Mucosa of rectum (tissue), 2 donors: ENCODE measurements at regions not wholly inside any gene's neighbourhood (a gene's known extent, or its start where the extent isn't known, plus 50 kb on each side); places are given as distances from the start of the nearest gene placed in this dataset.

Source experiments
- H3K27ac ChIP-seq, 2 donors: one replicate each; pipeline ENCODE4 v1.7.0; 2013; ENCODE audit warnings: inconsistent platforms in 2 of 2, low read depth in 2 of 2, low read length in 2 of 2
- H3K27me3 ChIP-seq, 2 donors: one replicate each; pipeline ENCODE4 v1.7.0; 2013; ENCODE audit warnings: low read length in 2 of 2; ENCODE audit not compliant: control insufficient read depth in 2 of 2, insufficient read depth in 2 of 2
- H3K36me3 ChIP-seq, 2 donors: one replicate each; pipeline ENCODE4 v1.7.0; 2013; ENCODE audit warnings: low read length in 2 of 2; ENCODE audit not compliant: control insufficient read depth in 2 of 2, insufficient read depth in 2 of 2
- H3K4me1 ChIP-seq, 2 donors: one replicate each; pipeline ENCODE4 v1.7.0; 2013; ENCODE audit warnings: low read length in 2 of 2, mild to moderate bottlenecking in 1 of 2; ENCODE audit not compliant: control insufficient read depth in 2 of 2, insufficient read depth in 2 of 2
- H3K4me3 ChIP-seq, 2 donors: one replicate each; pipeline ENCODE4 v1.7.0; 2013; ENCODE audit warnings: low read length in 2 of 2
- H3K9ac ChIP-seq, 2 donors: one replicate each; pipeline ENCODE4 v1.7.0; 2013; ENCODE audit warnings: low read length in 2 of 2, low read depth in 1 of 2, mild to moderate bottlenecking in 1 of 2
- H3K9me3 ChIP-seq, 2 donors: one replicate each; pipeline ENCODE4 v1.7.0; 2013; ENCODE audit warnings: low read length in 2 of 2; ENCODE audit not compliant: control insufficient read depth in 2 of 2
- donor health status: healthy.
- donor health status: Normal muscosa, but diverticular disease.

DNA sequence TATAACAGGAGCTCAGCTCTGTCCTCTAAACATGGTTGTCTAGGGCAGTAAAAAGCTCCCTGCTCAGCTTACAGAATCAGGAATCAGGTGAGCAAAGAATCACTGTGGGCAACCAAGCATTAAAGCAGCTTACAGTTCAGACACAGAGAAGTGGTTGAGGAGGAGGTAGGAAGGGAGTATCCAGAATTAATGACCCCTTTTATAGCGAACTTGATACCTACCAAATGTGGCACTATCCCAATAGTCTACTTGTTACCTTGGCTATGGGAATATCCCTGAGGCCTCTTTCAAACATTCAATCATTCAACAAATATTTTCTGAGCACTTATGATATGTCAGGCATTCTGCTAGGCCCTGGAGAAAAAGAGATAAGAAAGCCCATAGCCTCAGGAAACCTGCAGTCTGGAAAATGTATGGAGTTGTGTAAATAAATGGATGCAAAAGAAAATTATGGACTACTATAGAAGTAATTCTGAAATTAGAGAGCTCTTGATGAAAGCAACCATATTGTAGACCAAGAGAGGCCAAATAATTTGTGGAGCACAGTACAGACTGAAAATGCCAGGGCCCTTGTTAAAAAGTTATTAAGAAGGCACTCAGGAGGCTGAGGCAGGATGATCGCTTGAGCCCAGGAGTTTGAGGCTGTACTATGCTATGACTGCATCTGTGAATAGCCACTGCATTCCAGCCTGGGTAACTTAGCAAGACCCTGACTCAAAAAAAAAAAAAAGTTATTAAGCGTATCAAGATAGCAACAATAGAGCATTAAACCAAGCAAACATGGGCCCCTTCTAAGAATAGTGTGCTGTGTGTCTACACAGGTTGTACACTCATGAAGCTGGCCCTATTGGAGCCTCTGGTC is 134.0 kb upstream of the CPSF6 start:
- Histone ChIP-seq H3K9me3 (no peaks in the 10 kb centered on the region), H3K9ac (no peak overlapping the region), H3K27me3 (no peaks in the 10 kb centered on the region), H3K4me3 (no peak overlapping the region), H3K27ac (no peak overlapping the region), H3K36me3 (no peaks in the 10 kb centered on the region), H3K4me1 (peaks cover 0 to 5% of the 10 kb centered on the region in 2 donors)

DNA sequence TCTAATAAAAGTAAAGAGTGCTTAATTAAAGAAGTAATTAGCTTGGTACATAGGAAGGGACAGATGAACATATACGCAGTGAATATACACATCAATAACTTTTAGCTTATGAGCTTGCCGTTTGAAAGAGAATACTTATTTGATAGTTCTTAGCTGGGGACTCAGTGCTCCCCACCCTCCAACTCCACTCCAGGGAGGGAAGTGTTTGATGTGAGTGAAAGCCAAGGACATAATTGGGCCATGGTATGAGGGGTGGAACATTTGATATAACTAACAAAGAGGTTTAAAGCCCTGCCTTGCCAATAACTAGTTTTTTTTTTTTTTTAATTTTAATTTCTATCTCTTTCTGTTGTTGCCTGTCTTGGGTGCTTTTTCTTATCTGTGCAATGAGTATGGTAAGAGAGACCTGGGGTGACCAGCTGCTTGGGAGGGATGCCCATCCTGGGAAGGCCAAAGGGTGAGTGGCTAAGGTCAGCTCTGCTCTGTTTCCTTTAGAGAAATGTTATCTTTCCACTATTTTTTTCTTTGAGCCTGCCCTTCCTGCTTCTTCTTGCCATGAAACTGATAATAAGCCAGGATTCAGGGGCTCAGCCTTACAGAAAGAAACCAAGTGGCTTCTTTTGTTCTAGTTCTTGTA is 132.8 kb upstream of the CPSF6 start:
- H3K4me3 ChIP-seq: no peak overlapping the region
- no peaks in the 10 kb centered on the region for H3K27me3 ChIP-seq
- H3K9me3 ChIP-seq: no peaks in the 10 kb centered on the region
- H3K4me1 ChIP-seq: peaks cover 0 to 5% of the 10 kb centered on the region in 2 donors
- no peaks in the 10 kb centered on the region for H3K36me3 ChIP-seq
- H3K9ac ChIP-seq: no peak overlapping the region
- H3K27ac ChIP-seq: no peak overlapping the region

DNA sequence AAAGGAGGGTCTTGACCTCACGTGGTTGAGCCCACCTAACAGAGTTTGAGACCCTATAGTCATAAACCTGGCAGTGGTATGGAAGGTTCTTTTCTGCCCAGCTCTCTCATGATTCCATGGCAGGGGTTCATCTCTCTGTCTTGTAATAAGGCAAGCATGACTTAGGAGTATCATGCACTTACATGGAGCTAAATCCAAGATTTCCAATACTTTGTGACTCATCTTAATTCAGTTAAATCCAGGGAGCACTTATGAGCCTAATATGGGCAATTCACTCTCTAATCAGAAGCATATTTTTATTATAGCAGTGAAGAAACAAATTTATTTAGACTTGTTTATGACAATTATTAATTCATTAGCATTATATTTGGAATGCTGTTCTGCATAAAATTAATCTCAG is 131.8 kb upstream of the CPSF6 start:
- no peak overlapping the region for H3K9ac ChIP-seq
- H3K4me1 ChIP-seq: peaks cover 0 to 2% of the 10 kb centered on the region in 2 donors
- H3K4me3 ChIP-seq: no peak overlapping the region
- no peaks in the 10 kb centered on the region for H3K27me3 ChIP-seq
- no peaks in the 10 kb centered on the region for H3K36me3 ChIP-seq
- no peak overlapping the region for H3K27ac ChIP-seq
- H3K9me3 ChIP-seq: no peaks in the 10 kb centered on the region

DNA sequence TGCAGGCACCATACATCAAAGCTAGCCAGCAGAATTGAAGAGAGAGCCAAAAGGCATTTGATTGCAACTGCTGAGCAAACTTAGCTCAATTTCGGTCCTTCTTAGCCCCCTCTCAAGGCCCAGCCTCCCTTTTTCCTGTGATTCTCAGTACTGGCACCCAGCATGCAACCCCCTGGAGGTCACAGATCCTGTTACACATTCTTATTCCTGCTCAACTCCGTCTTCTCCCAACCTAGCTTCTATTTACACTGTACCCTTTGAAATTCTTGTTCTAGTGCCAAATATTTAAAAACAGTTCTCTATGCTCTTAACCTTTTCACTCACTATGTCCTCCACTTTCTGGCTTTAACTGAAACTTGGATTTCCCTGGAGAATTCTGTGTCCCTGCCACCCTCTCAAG is 131.3 kb upstream of the CPSF6 start:
- Histone ChIP-seq H3K9me3 (no peaks in the 10 kb centered on the region), H3K36me3 (no peaks in the 10 kb centered on the region), H3K9ac (no peak overlapping the region), H3K4me1 (peaks cover 0 to 2% of the 10 kb centered on the region in 2 donors), H3K27ac (no peak overlapping the region), H3K4me3 (no peak overlapping the region), H3K27me3 (no peaks in the 10 kb centered on the region)

DNA sequence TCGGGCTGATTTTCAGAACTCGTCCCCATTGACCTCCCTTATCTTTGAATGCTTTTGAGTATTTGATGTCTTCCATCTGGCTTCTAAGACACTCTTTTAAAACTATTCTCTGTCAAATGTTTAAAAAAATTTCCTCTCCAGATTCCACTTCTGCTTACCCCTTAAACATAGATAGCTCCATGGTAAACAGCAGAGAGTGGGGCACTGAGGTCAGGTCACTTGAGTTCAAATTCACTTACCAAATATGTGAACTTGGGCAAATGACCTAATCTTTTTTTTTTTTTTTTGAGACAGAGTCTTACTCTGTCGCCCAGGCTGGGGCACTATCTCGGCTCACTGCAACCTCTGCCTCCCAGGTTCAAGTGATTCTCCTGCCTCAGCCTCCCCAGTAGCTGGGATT is 126.8 kb upstream of the CPSF6 start:
- H3K27me3 ChIP-seq: no peaks in the 10 kb centered on the region
- H3K9ac ChIP-seq: no peak overlapping the region
- H3K4me3 ChIP-seq: no peak overlapping the region
- H3K9me3 ChIP-seq: no peaks in the 10 kb centered on the region
- no peak overlapping the region for H3K27ac ChIP-seq
- H3K36me3 ChIP-seq: no peaks in the 10 kb centered on the region
- H3K4me1 ChIP-seq: peaks cover 0 to 2% of the 10 kb centered on the region in 2 donors

DNA sequence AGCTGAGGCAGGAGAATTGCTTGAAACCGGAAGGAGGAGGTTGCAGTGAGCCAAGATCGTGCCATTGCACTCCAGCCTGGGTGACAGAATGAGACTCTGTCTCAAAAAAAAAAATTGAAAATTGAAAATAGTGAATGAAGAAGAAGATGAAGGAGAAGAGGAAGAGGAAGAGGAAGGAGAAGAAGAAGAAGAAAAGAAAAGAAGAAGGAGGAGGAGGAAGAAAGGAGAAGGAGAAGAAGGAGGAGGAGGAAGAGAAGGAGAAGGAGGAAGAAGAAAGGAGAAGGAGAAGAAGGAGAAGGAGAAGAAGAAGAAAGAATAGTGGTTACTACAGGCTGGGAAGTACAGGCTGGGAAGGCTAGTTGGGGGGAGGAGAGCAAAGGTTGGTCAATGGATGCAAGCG is 124.3 kb upstream of the CPSF6 start:
- H3K9ac ChIP-seq: no peak overlapping the region

DNA sequence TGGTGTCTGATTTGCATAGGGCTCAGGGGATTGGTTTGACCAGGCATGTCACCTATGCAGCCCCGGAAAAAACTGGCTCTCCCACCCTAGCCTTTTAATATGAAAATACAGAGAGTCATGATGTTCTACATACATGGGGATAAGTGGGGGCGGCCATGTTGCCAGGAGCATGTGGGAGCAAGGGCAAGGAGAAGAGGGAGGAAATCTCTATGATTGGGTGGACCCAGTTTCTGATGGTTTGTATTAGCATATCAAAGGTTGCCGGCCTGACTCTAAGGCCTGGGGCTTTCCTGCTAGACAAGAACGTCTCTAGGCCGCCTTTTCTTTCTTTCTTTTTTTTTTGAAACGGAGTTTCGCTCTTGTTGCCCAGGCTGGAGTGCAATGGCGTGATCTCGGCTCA is 123.4 kb upstream of the CPSF6 start:
- Histone ChIP-seq H3K27ac (no peak overlapping the region), H3K4me1 (no peaks in the 10 kb centered on the region), H3K27me3 (no peaks in the 10 kb centered on the region), H3K9me3 (no peaks in the 10 kb centered on the region), H3K4me3 (no peak overlapping the region), H3K36me3 (no peaks in the 10 kb centered on the region), H3K9ac (no peak overlapping the region)

More for the DNA sequence above, 124.3 kb upstream of the CPSF6 start:
- no peaks in the 10 kb centered on the region for H3K27me3 ChIP-seq
- no peak overlapping the region for H3K4me3 ChIP-seq
- no peaks in the 10 kb centered on the region for H3K4me1 ChIP-seq
- no peaks in the 10 kb centered on the region for H3K9me3 ChIP-seq
- no peaks in the 10 kb centered on the region for H3K36me3 ChIP-seq
- no peak overlapping the region for H3K27ac ChIP-seq

DNA sequence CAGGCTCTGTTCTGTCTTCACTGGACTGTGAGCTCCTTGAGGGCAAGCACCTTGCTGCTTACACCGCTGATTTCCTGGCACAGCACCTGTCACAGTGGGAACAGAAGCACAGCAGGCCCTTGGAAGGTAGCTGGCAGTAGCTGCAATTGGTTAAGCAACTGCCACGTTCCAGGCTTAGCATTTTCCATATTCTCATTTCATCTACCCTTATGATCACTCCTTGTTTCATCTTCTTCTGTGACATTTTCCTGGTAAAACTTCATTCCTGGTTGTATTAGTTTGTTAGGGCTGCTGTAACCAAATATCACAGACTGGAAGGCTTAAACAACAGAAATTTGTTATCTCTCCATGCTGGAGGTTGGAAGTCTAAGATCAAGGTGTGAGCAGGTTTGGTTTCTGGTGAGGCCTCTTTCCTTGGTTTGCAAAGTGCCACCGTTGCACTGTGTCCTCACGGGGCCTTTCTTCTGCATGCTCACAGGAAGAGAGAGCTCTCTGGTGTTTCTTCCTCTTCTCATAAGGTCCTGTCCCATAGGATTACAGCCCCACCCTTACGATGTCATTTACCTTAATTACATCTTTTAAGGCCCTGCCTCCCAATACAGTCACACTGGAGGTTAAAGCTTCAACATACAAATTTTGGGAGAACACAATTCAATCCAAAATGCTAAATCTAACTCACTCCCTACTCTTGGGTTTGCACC is 121.7 kb upstream of the CPSF6 start:
- Histone ChIP-seq H3K9me3 (no peaks in the 10 kb centered on the region), H3K27me3 (no peaks in the 10 kb centered on the region), H3K4me3 (no peak overlapping the region), H3K27ac (no peak overlapping the region), H3K36me3 (no peaks in the 10 kb centered on the region), H3K4me1 (no peaks in the 10 kb centered on the region), H3K9ac (no peak overlapping the region)

DNA sequence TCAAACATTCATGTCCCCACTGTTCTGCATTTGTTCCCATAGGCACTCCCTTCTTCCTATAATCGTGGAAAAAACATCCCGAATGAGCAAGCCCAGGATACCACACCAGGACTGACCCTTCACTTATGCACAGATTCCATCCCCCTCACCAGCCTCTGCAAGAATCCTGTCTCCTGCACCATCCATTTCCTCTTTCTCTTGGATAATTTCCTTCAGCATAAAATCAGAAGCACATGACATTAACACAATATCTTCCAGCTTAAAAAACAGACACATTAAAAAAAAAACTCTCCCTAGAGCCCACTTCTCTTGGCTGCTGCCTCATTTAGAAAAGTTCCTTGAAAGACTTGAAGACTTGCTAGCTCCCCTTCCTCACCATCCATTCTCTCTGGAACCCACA is 120.9 kb upstream of the CPSF6 start:
- H3K4me3 ChIP-seq: no peak overlapping the region
- no peak overlapping the region for H3K27ac ChIP-seq
- no peaks in the 10 kb centered on the region for H3K36me3 ChIP-seq
- H3K27me3 ChIP-seq: no peaks in the 10 kb centered on the region
- H3K9me3 ChIP-seq: no peaks in the 10 kb centered on the region
- peaks cover 2 to 3% of the 10 kb centered on the region in 2 donors for H3K4me1 ChIP-seq
- no peak overlapping the region for H3K9ac ChIP-seq

DNA sequence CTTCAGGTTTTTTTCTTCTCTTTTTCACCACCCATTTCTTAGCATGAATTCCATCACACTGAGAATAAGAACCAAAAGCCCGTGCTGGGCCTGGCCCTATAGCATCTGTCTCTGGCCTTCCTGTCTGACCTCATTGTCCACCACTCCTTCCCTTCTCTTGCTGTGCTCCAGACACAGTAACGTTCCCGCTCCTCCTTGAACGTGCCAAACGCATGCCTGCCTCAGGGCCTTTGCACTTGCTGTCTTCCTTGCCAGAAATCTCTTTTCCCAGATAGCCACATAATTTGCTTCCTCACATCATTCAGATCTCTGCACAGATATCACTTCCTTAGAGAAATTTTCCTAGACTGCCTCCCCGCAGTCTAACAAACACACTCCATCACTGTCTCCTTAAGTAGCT is 119.6 kb upstream of the CPSF6 start:
- Histone ChIP-seq H3K27ac (no peak overlapping the region), H3K9me3 (no peaks in the 10 kb centered on the region), H3K27me3 (no peaks in the 10 kb centered on the region), H3K36me3 (no peaks in the 10 kb centered on the region), H3K4me3 (no peak overlapping the region), H3K4me1 (peaks cover 2 to 10% of the 10 kb centered on the region in 2 donors), H3K9ac (no peak overlapping the region)
